AG09309 (cell line): ENCODE measurements at regions not wholly inside any gene's neighbourhood (a gene's known extent, or its start where the extent isn't known, plus 50 kb on each side); places are given as distances from the start of the nearest gene placed in this dataset.
"Not testable (repeated sequence)": the region's sequence is repeated elsewhere in the genome, so short reads cannot be mapped to it uniquely, and the experiment has no call there.

Experiments used
- DNase-seq: peaks from one replicate; pipeline ENCODE4 v3.0.0-alpha.2; 2010; ENCODE audit warnings: low read depth
- H3K4me3 ChIP-seq: 2 replicates; pipeline ENCODE4 v1.5.1; 2011; ENCODE audit warnings: mild to moderate bottlenecking, low read depth, low read length, moderate library complexity; ENCODE audit not compliant: control insufficient read depth
- TF ChIP-seq, protein P1 (sequence below): IDR thresholded peaks from 2 replicates; pipeline ENCODE4 v1.5.1; 2011; ENCODE audit warnings: mild to moderate bottlenecking, low read depth, low read length, inconsistent platforms; ENCODE audit not compliant: insufficient read depth, control insufficient read depth; ENCODE audit errors: missing control alignments

- no peak for DNase-seq
- TF ChIP-seq, protein P1, sequence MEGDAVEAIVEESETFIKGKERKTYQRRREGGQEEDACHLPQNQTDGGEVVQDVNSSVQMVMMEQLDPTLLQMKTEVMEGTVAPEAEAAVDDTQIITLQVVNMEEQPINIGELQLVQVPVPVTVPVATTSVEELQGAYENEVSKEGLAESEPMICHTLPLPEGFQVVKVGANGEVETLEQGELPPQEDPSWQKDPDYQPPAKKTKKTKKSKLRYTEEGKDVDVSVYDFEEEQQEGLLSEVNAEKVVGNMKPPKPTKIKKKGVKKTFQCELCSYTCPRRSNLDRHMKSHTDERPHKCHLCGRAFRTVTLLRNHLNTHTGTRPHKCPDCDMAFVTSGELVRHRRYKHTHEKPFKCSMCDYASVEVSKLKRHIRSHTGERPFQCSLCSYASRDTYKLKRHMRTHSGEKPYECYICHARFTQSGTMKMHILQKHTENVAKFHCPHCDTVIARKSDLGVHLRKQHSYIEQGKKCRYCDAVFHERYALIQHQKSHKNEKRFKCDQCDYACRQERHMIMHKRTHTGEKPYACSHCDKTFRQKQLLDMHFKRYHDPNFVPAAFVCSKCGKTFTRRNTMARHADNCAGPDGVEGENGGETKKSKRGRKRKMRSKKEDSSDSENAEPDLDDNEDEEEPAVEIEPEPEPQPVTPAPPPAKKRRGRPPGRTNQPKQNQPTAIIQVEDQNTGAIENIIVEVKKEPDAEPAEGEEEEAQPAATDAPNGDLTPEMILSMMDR: no peak
- H3K4me3 ChIP-seq: no peak overlapping the region
Measured at GRCh38 chr12:9365296-9365695, 157.1 kb upstream of the PZP start.

GRCh38 chr12:9364224-9365176 lies 156.3 kb upstream of the PZP start:
- peak overlapping the region; percentile 13; the same call in 1 of the 2 replicates for H3K4me3 ChIP-seq
- TF ChIP-seq, protein P1: no peak
- DNase-seq: peak; percentile 41

DNA sequence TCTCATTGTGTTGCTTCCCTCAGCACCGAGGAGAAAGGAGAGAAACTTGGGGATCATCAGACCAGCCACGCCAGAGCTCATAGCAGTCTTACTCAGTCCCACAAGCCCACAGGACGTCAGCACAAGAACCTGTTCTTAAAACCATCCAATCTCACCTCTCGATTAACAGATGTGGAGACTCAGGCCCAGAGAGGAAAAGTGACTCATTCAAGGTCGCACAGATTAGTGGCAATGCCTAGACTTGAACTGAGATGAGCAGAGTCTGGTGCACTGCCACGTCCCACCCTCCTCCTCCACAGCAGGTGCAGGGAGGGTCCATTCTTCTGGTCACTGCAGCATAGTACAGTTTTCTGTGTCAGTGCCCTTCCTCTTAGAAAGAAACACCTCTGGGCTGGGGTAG lies 154.9 kb upstream of the PZP start:
- no peak overlapping the region for H3K4me3 ChIP-seq
- no peak for DNase-seq
- TF ChIP-seq, protein P1: no peak

DNA sequence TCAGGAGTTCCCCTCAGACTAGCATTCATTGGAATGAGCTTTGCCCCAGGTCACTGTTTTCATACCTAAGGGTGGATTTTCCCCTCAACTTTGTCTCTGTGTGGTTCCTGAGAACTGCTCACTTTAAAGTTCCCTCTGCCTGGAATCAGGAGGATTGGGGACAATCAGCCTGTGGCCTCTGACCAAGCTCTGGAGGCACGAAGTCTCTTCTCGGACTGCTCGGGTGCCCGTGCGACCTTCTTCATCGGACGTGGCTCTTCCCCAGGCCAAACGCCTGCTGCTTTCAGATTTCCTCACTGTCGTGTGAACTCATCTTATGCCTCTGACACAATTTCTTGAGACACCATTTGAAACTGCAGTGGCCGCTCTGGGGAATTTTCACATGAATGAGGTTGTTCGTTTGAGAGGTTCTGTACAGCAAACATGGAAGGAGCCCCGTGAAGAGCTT lies 153.7 kb upstream of the PZP start:
- TF ChIP-seq, protein P1: no peak
- DNase-seq: no peak
- no peak overlapping the region for H3K4me3 ChIP-seq

- not testable (repeated sequence) for H3K4me3 ChIP-seq, DNase-seq
Measured at GRCh38 chr12:9354009-9354754, 146.0 kb upstream of the PZP start.

DNA sequence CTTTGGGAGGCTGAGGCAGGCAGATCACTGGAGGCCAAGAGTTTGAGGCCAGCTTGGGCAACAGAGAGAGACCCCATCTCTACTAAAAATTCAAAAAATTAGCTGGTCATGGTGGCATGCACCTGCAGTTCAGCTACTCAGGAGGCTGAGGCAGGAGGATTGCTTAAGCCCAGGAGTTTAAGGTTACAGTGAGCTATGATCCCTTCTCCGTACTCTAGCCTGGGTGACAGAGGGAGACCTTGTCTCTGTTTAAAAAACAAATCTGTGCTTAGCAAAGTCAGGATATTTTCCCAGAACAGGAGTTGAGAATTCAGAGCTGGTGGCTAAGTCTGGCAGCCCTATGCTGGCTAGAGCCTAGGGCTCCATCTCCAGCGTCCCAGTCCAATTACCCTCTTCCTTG lies 142.9 kb upstream of the PZP start:
- no peak overlapping the region for H3K4me3 ChIP-seq
- DNase-seq: no peak
- TF ChIP-seq, protein P1: no peak
